Hematopoietic multipotent progenitor cell treated with erythropoietin and hydrocortisone succinate and interleukin-3 and kit ligand, for 17 days (in vitro differentiated cells): ENCODE measurements at regions not wholly inside any gene's neighbourhood (a gene's known extent, or its start where the extent isn't known, plus 50 kb on each side); places are given as distances from the start of the nearest gene placed in this dataset.
"Not testable (repeated sequence)": the region's sequence is repeated elsewhere in the genome, so short reads cannot be mapped to it uniquely, and the experiment has no call there.

Experiments used
- DNase-seq: peaks from one replicate; pipeline ENCODE4 v3.0.0-alpha.2; 2015; ENCODE audit warnings: low spot score

- no peak for DNase-seq
Observed at GRCh38 chr16:59988591-59988990, 1254.5 kb upstream of the GOT2 start.

- no peak for DNase-seq
Observed at GRCh38 chr16:59975953-59976352, 1241.8 kb upstream of the GOT2 start.

- DNase-seq, result no peak
Observed at GRCh38 chr16:59973966-59974365, 1239.8 kb upstream of the GOT2 start.

GRCh38 chr16:59971264-59971663 lies 1237.1 kb upstream of the GOT2 start:
- no peak for DNase-seq

DNA sequence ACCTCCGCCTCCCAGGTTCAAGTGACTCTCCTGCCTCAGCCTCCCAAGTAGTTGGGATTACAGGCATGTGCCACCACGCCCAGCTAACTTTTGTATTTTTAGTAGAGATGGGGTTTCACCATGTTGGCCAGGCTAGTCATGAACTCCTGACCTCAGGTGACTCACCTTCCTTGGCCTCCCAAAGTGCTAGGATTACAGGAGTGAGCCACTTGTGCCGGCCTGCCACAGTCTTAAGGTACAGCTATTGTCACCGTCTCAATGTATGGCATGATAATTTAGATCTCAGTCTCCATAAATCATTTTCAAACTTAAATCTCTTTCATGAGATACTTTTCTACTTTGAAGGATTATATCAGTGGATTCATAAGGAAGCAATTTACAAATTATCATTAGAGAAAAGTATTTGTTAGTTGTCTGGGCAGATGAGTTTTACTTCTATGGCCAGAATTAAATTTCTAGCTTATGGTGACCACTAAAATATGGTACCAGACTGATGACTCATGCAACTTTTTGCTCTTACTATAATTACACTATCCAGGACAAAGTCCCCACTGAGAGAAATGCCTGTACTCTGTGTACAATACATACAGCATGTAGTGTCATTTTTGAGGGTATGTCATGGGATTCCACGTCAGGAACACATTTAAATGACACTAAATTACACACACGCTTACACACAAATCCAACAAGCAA lies 1230.3 kb upstream of the GOT2 start:
- DNase-seq, result no peak

- no peak for DNase-seq
Observed at GRCh38 chr16:59959311-59959710, 1225.2 kb upstream of the GOT2 start.

GRCh38 chr16:59950431-59950830 lies 1216.3 kb upstream of the GOT2 start:
- no peak for DNase-seq

- not testable (repeated sequence) for DNase-seq
Observed at GRCh38 chr16:59944041-59944440, 1209.9 kb upstream of the GOT2 start.

GRCh38 chr16:59941594-59941993 lies 1207.5 kb upstream of the GOT2 start:
- no peak for DNase-seq

- no peak for DNase-seq
Observed at GRCh38 chr16:59920054-59920453, 1185.9 kb upstream of the GOT2 start.

DNA sequence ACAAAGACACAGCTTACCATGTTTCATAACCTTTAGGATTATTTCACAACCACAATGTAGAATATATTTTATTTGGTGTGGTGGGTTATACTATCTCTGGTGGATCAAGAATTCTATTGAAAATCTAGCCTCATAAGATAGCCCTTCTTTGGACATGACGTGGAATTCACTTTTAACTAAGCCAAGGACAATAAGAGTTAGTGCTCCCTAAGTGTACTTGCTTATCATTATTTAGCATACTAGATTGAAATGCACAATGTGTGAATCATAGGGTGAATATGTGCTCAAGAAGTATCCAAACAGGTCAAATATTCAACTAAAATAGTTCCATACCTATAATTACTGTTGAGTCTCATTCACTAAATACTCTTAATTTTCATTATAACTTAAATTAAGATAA lies 1179.5 kb upstream of the GOT2 start:
- DNase-seq, result no peak

DNA sequence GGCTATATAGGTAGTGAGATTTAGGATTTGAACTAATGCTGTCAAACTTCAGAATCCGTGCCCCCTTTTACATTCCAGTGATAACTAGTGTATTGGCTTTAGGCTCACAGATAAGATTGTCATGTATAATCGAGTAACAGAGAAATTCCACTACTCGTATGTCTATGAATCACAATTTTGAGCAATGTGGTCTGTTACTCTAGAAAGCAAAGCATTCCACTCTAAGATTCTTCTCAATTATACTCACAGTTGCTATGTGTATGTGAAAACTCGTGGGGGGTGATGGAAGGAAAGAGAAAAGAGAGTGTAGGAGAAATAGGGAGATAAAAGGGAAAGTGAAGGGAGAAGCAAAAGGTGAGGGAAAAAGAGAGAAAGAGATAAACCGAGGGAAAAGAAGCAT lies 1175.1 kb upstream of the GOT2 start:
- DNase-seq, result no peak

DNA sequence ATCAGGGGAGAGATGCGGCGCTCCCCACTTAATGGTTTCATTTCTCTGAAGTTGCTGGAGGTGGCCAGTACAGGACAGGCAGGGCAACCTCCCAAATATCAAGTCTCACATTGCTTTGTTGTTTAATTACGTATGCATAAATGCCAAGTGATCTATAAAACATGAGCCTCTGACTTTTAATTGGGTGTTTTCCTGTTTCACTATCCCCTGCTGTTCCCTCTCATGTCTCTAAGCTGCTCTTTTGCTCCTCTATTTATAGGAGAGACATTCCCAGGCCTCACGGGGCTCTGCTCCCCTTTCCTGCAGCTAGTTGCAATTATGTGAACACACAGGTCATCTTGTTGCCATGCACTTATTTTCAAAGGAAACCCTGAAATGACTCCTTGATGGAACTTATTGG lies 1173.5 kb upstream of the GOT2 start:
- no peak for DNase-seq

- DNase-seq, result no peak
Observed at GRCh38 chr16:59905606-59906005, 1171.5 kb upstream of the GOT2 start.

- DNase-seq, result no peak
Observed at GRCh38 chr16:59905131-59905530, 1171.0 kb upstream of the GOT2 start.

- DNase-seq, result no peak
Observed at GRCh38 chr16:59899940-59900339, 1165.8 kb upstream of the GOT2 start.

DNA sequence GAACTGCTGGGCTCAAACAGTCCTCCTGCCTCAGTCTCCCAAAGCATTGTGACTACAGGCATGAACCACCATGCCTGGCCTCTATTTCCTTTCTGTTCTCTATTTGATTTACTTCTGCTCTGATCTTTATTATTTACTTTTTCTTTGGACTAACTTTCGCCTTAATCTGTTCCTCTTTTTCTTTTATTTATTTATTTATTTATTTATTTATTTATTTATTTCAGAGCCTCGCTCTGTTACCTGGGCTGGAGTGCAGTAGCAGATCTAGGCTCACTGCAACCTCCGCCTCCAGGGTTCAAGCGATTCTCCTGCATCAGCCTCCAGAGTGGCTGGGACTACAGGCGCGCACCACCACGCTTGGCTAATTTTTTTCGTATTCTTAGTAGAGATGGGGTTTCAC lies 1158.3 kb upstream of the GOT2 start:
- no peak for DNase-seq

- DNase-seq, result no peak
Observed at GRCh38 chr16:59887856-59888255, 1153.7 kb upstream of the GOT2 start.

GRCh38 chr16:59886021-59886420 lies 1151.9 kb upstream of the GOT2 start:
- no peak for DNase-seq

GRCh38 chr16:59881376-59881775 lies 1147.3 kb upstream of the GOT2 start:
- DNase-seq, result no peak

GRCh38 chr16:59880611-59881010 lies 1146.5 kb upstream of the GOT2 start:
- no peak for DNase-seq

DNA sequence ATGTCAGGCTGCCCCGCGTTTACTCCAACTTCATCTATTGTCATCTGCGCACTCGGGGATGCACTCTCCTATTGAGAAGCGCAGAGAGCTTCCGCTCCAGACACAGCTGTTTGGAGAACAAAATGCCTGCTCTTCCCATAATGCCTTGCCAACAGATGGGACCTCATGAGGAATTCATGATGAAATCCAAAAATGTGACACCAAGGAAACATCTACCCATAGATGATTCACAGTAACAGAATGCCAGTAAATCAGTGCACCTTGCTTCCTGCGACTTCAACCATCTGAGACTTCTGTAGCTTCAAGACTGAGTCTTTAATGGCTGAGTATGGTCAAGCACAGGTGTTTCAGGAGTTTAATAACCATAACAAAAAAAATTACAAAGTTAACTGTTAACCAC lies 1144.9 kb upstream of the GOT2 start:
- no peak for DNase-seq

GRCh38 chr16:59878479-59878878 lies 1144.4 kb upstream of the GOT2 start:
- no peak for DNase-seq

DNA sequence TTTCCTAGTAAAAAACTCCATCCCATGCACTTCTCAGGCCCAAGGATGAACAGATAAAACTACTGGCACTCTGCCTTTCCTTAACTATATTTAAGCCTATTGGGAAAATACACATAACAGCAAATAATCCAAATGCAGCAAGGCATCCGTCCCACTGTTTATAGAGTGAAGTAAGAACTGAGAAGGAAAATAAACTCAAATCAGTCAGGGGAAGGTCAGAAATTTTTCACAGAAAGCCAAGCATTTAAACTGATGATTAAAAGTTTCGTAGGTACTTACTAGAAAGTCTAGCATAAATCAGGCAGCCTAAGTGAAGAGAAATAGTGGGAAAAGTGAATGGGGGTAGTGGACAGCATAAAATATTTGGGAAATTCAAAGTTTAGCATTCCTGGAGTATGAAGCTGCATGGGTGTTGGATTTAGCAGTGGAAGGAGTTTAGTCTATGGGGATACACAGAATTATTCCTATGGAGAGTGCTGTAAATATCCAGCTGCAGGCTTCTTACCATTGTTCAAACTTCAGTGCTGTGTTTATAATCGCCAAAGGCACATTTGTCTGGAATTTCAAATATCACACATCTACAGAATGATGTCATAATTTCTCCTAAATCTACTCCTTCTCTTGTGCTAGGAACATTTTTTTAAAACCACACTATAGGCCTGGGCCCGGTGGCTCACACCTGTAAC lies 1131.0 kb upstream of the GOT2 start:
- DNase-seq, result no peak
